HCT116 (cell line): ENCODE measurements at regions not wholly inside any gene's neighbourhood (a gene's known extent, or its start where the extent isn't known, plus 50 kb on each side); places are given as distances from the start of the nearest gene placed in this dataset.

Source experiments
- CTCF ChIP-seq, 3 experiments: fragments of 200-600 bp in 1 of 3; sonication (generic) in 1 of 3; IDR thresholded peaks in 2 of 3; conservative IDR thresholded peaks in 1 of 3; 2 replicates each; pipeline ENCODE4 v1.5.1; 2012 to 2017; ENCODE audit warnings: low read depth in 2 of 3, low read length in 2 of 3, antibody characterized with exemption in 1 of 3, borderline replicate concordance in 1 of 3, control low read depth in 1 of 3, mild to moderate bottlenecking in 1 of 3, mixed read lengths in 1 of 3, mixed run types in 1 of 3, moderate library complexity in 1 of 3; ENCODE audit not compliant: insufficient read depth in 1 of 3
- FOSL1 ChIP-seq: IDR thresholded peaks from 2 replicates; pipeline ENCODE4 v1.6.1; 2012; ENCODE audit warnings: low read depth
- POLR2A ChIP-seq: IDR thresholded peaks from 2 replicates; pipeline ENCODE4 v1.7.0; 2011; ENCODE audit warnings: borderline replicate concordance; ENCODE audit not compliant: insufficient read depth, insufficient read length; ENCODE audit errors: extremely low read depth
- POLR2AphosphoS5 ChIP-seq: IDR thresholded peaks from 2 replicates; pipeline ENCODE4 v1.6.1; 2011; ENCODE audit warnings: mild to moderate bottlenecking, low read depth, low read length, moderate library complexity
- ZNF274 ChIP-seq: fragments of 200-500 bp; sonication (Bioruptor generic); IDR thresholded peaks from 2 replicates; pipeline ENCODE4 v1.6.1; 2014; ENCODE audit warnings: mild to moderate bottlenecking, low read depth, low read length, inconsistent platforms

DNA sequence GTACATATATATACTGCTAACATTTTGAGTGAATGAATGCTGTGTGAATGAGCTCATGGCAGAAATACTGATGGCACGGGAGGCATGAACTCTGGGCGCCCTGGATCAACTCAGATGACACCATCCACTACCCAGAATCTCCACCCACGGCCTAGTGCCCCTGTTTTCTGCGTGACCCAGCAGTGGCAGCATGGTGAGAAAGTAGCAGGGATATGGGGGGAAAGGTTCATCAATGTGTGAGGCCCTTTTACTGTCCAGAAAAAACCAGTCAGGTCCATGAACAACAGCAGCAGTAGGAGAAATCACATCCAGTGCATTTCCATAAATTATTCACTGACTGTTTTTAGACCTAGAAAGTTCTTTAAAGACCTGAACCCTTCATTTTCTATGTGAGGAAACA is 391.0 kb upstream of the NRP1 start:
- TF ChIP-seq POLR2A: no peak
- no peak for TF ChIP-seq CTCF (IDR thresholded peaks at IDR 0.05 in 2 of 3, conservative IDR thresholded peaks at IDR 0.05 in 1 of 3; ENCODE audit: borderline replicate concordance in 1 of 3, insufficient read depth in 1 of 3, low read depth in 2 of 3, low read length in 2 of 3)
- TF ChIP-seq FOSL1: no peak
- TF ChIP-seq POLR2AphosphoS5: no peak
- no peak for TF ChIP-seq ZNF274
